ENCODE measurements at regions not wholly inside any gene's neighbourhood (a gene's known extent, or its start where the extent isn't known, plus 50 kb on each side); places are given as distances from the start of the nearest gene placed in this dataset.

- TF ChIP-seq ZFP1 (CRISPR knock-in tag; IDR thresholded peaks at IDR 0.05), result peak; percentile 52; the same call in 1 of the 2 replicates
- TF ChIP-seq HNF1B (CRISPR knock-in tag; IDR thresholded peaks at IDR 0.05), result 0 out of 2 replicates have a peak, but pooled peaks have one; percentile 45
- TF ChIP-seq KDM1A (CRISPR knock-in tag; IDR thresholded peaks at IDR 0.05), result 0 out of 2 replicates have a peak, but pooled peaks have one; percentile 42
- TF ChIP-seq ZMYM4 (CRISPR knock-in tag; IDR thresholded peaks at IDR 0.05), result peak; percentile 43; the same call in 1 of the 2 replicates
- TF ChIP-seq TARDBP (CRISPR knock-in tag; IDR thresholded peaks at IDR 0.05), result peak; percentile 49; the same call in 1 of the 2 replicates
- 0 out of 2 replicates have a peak, but pooled peaks have one; percentile 29 for TF ChIP-seq KDM4B (CRISPR knock-in tag; IDR thresholded peaks at IDR 0.05)
- peak; percentile 80 for TF ChIP-seq ZNF629 (CRISPR knock-in tag; conservative IDR thresholded peaks at IDR 0.05)
- no peak for TF ChIP-seq SATB2 (CRISPR knock-in tag; IDR thresholded peaks at IDR 0.05)
- TF ChIP-seq LCORL (IDR thresholded peaks at IDR 0.05), result no peak
- TF ChIP-seq LCORL (CRISPR knock-in tag; IDR thresholded peaks at IDR 0.05), result peak; percentile 70
- no peak for TF ChIP-seq GPBP1L1 (CRISPR knock-in tag; IDR thresholded peaks at IDR 0.05)
- no peak for TF ChIP-seq DPF2 (CRISPR knock-in tag; IDR thresholded peaks at IDR 0.05; ENCODE audit: borderline replicate concordance, low read depth)
Observed at GRCh38 chr2:113370478-113371091, 66.9 kb upstream of the ZNG1B start (continued).
